ENCODE measurements at regions not wholly inside any gene's neighbourhood (a gene's known extent, or its start where the extent isn't known, plus 50 kb on each side); places are given as distances from the start of the nearest gene placed in this dataset.

DNA sequence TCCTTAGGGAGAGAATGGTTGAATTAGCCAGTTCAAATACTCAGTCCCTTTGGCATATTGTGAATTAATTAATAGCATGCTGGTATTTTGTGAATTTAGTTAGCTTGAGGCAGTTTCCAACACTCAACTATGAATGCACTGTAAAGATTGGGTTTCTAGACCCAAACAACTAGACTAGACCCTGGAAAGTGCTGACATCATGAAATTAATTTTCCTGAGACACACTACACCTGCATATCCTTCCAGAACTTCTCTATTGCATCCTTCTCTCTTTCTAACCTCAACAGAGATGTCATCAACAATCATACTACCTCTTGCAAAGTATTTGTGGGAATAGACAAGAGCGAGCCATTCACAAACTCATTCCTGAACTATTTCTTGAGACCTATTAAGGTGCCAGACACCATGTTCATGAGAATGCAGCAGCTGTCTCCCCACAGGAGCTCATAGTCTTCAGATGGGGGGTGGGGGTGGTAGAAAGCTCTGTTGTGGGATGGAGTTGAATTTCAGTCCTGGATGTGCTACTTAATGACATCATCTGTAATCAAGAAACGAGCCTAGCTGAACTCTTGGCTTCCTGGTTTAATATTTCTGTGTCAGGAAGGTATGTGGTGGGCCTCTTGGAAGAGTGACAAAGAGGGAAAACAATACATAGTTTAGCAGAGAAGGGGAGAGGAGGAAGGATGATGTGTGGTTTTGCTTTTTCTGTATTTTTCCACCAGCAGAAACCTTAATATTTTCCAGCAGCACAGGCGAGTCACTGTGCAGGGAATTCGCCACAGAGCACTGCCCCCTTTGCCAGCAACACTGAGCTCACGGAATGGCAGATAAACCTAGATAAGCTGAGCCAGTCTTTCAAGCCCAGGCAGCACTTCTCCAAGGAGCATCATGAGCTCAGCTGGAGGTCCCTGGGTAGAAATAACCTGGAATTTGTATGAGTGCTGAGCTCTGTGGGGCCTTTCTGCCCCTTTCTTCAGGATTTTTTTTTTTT lies 53.1 kb upstream of the CYSLTR2 start:
- Mint-ChIP-seq H3K9me3 (peaks cover under 1% of the 10 kb centered on the region), H3K4me1 (ENCODE audit: low read depth in 2 of 2) (peaks cover 0 to 5% of the 10 kb centered on the region in 2 donors), H3K27ac (no peak overlapping the region), H3K36me3 (peaks cover 2% of the 10 kb centered on the region), H3K27me3 (peaks cover 3 to 5% of the 10 kb centered on the region in 2 donors), H3K4me3 (no peak overlapping the region)
- DNase-seq (ENCODE audit: low spot score) (no peak), ATAC-seq (no peak)

DNA sequence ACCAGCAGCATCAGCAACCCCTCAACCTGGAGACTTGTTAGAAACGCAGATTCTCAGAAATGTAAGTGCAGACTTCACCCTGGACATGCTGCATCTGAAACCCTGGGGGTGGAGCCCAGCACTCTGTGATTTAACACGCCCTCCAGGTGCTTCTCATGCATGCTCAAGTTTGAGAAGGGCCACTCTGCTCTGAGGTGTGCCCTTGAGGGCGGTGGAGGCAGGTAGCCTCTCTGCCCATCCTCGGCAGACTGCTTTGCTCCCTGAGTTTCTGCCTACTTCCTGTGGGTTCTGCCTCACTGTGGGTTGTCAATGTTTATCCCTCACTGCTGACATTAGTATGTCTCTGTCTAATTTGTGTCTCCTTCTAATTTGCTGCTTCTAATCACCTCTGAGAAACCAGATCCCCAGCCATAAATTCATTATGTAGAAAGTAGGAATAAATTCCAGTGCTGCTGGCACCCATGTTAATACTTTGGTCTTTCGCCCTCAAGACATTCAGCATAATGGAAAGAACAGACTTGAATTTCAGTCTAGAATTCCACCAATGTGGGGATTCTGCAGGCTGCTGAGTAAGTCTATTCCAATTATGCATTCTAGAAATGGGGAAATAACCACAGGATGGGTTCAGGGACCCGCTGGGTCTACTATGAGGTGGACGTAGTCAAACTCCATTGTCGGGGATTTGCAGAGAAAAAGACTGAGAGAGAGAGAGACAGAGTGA lies 51.3 kb upstream of the CYSLTR2 start:
- no peak overlapping the region for H3K27ac Mint-ChIP-seq
- DNase-seq (ENCODE audit: low spot score) (no peak), ATAC-seq (no peak)
- peaks cover 13% of the 10 kb centered on the region for H3K36me3 Mint-ChIP-seq
- no peak overlapping the region for H3K4me3 Mint-ChIP-seq
- H3K9me3 Mint-ChIP-seq = peaks cover 5% of the 10 kb centered on the region
- peaks cover 7 to 9% of the 10 kb centered on the region in 2 donors for H3K27me3 Mint-ChIP-seq
- peaks cover 0 to 2% of the 10 kb centered on the region in 2 donors for H3K4me1 Mint-ChIP-seq (ENCODE audit: low read depth in 2 of 2)

DNA sequence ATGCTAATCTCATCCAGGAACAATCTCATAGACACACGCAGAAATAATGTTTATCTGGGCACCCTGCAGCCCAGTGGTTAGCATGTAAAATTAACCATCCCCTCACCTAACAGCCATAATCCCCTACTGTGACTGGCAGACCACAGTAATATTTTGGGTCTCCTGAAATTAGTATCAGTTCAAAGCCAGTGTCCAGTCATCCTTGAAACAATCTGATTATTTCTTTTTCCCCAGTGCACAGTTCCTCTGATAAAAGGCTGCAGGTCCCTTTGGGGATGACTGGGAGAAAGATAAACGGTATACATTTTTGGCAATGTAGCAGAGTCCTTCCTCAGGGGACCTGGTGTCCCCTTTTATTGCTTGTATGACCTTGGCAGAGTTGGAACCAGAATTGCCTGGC lies 50.4 kb upstream of the CYSLTR2 start:
- no peak for DNase-seq (ENCODE audit: low spot score)
- Mint-ChIP-seq H3K4me1 (ENCODE audit: low read depth in 2 of 2) (peaks cover 0 to 2% of the 10 kb centered on the region in 2 donors), H3K4me3 (no peak overlapping the region), H3K9me3 (peaks cover 8% of the 10 kb centered on the region), H3K36me3 (peaks cover 22% of the 10 kb centered on the region), H3K27ac (no peak overlapping the region), H3K27me3 (peaks cover 9 to 15% of the 10 kb centered on the region in 2 donors)
- no peak for ATAC-seq
